Activated CD4-positive, alpha-beta T cell treated with anti-CD3 and anti-CD28 coated beads, Interleukin-2, amount 10 ng/mL, durations not matched to agents 7 days and 5 days (primary cell): ENCODE measurements at regions not wholly inside any gene's neighbourhood (a gene's known extent, or its start where the extent isn't known, plus 50 kb on each side); places are given as distances from the start of the nearest gene placed in this dataset.

ENCODE experiments used
- CTCF ChIA-PET: fragments of 350-600 bp; sonication (Branson Sonifier 250); formaldehyde crosslinking; loops from one replicate; lab custom pipeline; 2021; ENCODE audit warnings: antibody characterized with exemption; lab: Charles Lee
- POLR2A ChIA-PET: fragments of 350-600 bp; sonication (Branson Sonifier 250); formaldehyde crosslinking; loops from one replicate; lab custom pipeline; 2021; ENCODE audit warnings: antibody characterized with exemption; lab: Charles Lee
- DNase-seq: peaks from one replicate; pipeline ENCODE4 v3.0.0-alpha.2; 2020
- H3K27ac Mint-ChIP-seq: one replicate; pipeline ENCODE4 v1.8.0; 2021; ENCODE audit warnings: mild to moderate bottlenecking, moderate library complexity, mixed read lengths
- H3K27me3 Mint-ChIP-seq: one replicate; pipeline ENCODE4 v1.8.0; 2021; ENCODE audit warnings: mixed read lengths
- H3K36me3 Mint-ChIP-seq: one replicate; pipeline ENCODE4 v1.8.0; 2021; ENCODE audit warnings: low read depth, mixed read lengths
- H3K4me1 Mint-ChIP-seq: one replicate; pipeline ENCODE4 v1.8.0; 2021; ENCODE audit warnings: mixed read lengths
- H3K4me3 Mint-ChIP-seq: one replicate; pipeline ENCODE4 v1.8.0; 2021; ENCODE audit warnings: mild to moderate bottlenecking, moderate library complexity, mixed read lengths
- H3K9me3 Mint-ChIP-seq: one replicate; pipeline ENCODE4 v1.8.0; 2021; ENCODE audit warnings: mixed read lengths

DNA sequence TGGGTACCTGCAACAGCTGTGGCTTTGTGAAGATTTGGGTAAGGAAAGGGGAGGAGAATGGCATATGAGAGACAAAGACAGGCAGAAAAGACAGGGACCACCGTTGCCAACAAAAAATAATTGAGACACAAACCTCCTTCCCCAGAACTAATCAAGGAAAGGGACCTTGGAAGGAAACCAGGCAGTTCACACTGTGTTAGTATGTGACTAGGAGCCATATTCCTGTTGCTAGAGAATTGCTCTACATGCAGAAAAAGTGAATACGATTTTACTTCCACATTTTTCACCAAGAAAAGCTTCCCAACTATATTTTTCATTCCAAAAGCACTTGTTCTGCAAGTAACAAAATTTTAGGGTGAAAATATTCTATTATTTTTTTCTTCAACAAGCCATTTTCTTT, 393.7 kb upstream of the ADAMTS9 start:
- DNase-seq, result no peak
- Mint-ChIP-seq H3K36me3 (no peaks in the 10 kb centered on the region), H3K27ac (no peak overlapping the region), H3K4me3 (no peak overlapping the region), H3K4me1 (no peaks in the 10 kb centered on the region), H3K9me3 (no peaks in the 10 kb centered on the region), H3K27me3 (no peaks in the 10 kb centered on the region)
- POLR2A ChIA-PET, result no interaction called here
- CTCF ChIA-PET, result no interaction called here

DNA sequence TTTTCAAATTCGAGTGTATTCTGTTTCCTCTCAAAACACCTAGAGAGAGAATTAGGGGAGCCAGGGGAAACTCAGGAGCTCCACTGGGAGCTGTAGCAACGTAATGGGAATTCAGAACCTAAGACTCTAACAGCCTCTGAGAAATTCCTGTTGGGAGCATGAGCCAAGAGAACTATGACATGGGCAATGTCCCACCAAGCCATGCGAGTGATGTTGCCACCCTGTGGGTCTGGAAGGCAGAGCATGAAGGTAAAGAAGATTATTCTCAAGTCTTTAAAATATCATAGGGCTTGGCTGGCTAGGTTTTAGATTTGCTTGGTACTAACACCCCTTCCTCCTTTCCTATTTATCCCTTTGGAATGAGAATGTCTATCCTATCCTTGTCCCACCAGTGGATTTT, 392.6 kb upstream of the ADAMTS9 start:
- no peaks in the 10 kb centered on the region for H3K9me3 Mint-ChIP-seq
- H3K4me3 Mint-ChIP-seq, result no peak overlapping the region
- H3K27me3 Mint-ChIP-seq, result no peaks in the 10 kb centered on the region
- CTCF ChIA-PET, result no interaction called here
- DNase-seq, result no peak
- H3K36me3 Mint-ChIP-seq, result no peaks in the 10 kb centered on the region
- no peak overlapping the region for H3K27ac Mint-ChIP-seq
- H3K4me1 Mint-ChIP-seq, result no peaks in the 10 kb centered on the region
- POLR2A ChIA-PET, result no interaction called here

DNA sequence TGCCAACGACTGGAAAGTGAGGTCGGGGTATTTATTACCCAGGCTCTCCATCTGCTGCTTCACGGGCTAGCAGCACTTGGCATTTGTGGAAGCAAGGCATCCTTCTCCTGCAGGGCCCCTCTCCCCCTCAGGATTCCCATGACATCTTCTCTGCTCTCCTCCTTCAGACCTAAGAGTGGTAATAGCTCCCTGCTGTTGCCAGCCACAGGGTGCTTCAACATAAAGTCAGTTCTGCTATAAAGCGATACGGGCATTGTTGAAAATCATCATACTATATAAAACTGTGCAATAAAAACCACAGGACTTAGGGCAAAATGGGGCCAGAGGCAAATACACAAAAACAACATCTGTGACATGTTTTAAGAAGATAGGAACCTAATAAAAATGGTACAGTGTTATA, 391.8 kb upstream of the ADAMTS9 start:
- ChIA-PET POLR2A (no interaction called here), CTCF (no interaction called here)
- no peaks in the 10 kb centered on the region for H3K36me3 Mint-ChIP-seq
- no peaks in the 10 kb centered on the region for H3K4me1 Mint-ChIP-seq
- H3K9me3 Mint-ChIP-seq, result no peaks in the 10 kb centered on the region
- no peaks in the 10 kb centered on the region for H3K27me3 Mint-ChIP-seq
- H3K4me3 Mint-ChIP-seq, result no peak overlapping the region
- DNase-seq, result no peak
- H3K27ac Mint-ChIP-seq, result no peak overlapping the region

DNA sequence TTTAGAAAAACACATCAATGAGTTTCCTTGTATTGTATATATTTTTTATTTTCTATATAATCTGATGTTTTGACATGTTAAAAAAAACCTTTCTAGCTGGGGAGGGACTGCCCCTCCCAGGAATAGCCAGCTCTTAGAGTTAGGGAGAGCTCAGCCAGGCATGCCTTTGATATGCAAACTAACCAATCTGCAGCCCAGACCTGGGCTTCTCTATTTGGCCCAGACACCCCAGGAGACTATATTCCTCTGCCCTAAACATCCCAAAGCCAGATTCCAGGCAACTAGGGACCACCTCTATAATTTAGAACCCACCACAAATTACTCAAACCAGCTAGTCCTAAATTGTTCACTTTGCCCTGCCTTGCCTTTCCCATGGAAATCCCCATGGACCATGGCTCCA, 390.9 kb upstream of the ADAMTS9 start:
- POLR2A ChIA-PET, result no interaction called here
- no peaks in the 10 kb centered on the region for H3K36me3 Mint-ChIP-seq
- no peaks in the 10 kb centered on the region for H3K4me1 Mint-ChIP-seq
- no peak for DNase-seq
- no peaks in the 10 kb centered on the region for H3K9me3 Mint-ChIP-seq
- no peaks in the 10 kb centered on the region for H3K27me3 Mint-ChIP-seq
- no peak overlapping the region for H3K27ac Mint-ChIP-seq
- H3K4me3 Mint-ChIP-seq, result no peak overlapping the region
- CTCF ChIA-PET, result no interaction called here

DNA sequence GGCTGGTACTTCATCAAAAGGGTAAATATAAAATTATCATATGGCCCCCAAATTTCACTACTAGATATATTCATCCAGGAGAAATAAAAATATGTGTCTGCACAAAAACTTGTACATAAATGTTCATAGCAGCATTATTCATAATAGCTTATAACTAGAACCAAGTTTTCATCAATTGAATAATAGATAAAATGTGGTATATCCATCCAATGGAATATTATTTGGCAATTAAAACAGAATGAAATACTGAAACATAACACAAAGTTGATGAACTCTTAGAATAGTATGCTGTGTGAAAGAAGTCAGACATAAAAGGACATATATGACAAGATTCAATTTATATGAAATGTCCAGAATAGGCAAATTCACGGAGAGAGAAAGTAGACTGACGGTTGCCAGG, 389.3 kb upstream of the ADAMTS9 start:
- CTCF ChIA-PET, result no interaction called here
- H3K9me3 Mint-ChIP-seq, result no peaks in the 10 kb centered on the region
- H3K36me3 Mint-ChIP-seq, result no peaks in the 10 kb centered on the region
- H3K4me3 Mint-ChIP-seq, result no peak overlapping the region
- DNase-seq, result no peak
- no peaks in the 10 kb centered on the region for H3K4me1 Mint-ChIP-seq
- H3K27me3 Mint-ChIP-seq, result no peaks in the 10 kb centered on the region
- POLR2A ChIA-PET, result no interaction called here
- no peak overlapping the region for H3K27ac Mint-ChIP-seq

DNA sequence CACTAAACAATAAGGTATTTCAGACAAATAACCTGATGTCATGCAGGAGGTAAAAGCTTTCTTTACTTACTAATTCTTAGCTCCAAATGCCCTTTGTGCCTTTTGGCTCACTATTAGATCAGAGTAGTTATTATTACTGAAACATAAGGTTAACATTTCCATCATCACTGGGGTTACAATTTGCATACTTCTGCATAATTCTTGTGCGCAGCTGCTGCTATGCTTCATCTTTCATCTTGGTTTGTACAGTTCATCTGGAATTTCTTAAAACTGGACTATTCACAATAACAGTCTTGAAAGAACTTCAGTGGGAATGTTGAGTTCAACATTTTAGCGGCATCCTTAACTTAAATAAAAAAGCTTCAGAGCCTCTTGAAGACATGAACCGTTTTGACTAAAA, 383.2 kb upstream of the ADAMTS9 start:
- Mint-ChIP-seq H3K4me3 (no peak overlapping the region), H3K9me3 (peaks cover 9% of the 10 kb centered on the region), H3K27ac (no peak overlapping the region), H3K27me3 (no peaks in the 10 kb centered on the region), H3K36me3 (no peaks in the 10 kb centered on the region), H3K4me1 (no peaks in the 10 kb centered on the region)
- ChIA-PET POLR2A (no interaction called here), CTCF (interaction anchor here (1.1 kb wide), 1 partner anchor 12 kb away, joined by 3 read pairs; no protein-coding TSS in a partner anchor)
- no peak for DNase-seq

DNA sequence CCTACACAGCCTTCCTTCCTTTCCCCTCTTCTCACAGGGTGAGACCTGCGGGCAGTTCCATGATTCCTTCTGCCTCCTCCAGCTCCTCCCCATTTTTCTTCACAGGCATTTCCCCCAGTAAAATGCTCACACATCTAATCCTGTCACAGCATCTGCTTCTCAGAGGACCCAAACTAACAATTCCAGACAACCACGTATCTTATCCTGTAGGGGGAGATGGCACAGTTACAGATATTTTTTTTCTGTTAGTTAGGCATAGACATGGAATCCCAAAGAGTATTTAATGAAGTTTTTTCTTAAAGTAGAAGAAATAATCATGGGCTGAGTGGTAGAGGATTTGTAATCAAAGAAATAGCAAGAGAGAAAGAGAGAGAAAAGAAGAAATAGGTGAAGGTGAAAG, 373.1 kb upstream of the ADAMTS9 start:
- ChIA-PET CTCF (no interaction called here), POLR2A (no interaction called here)
- H3K4me3 Mint-ChIP-seq, result no peak overlapping the region
- H3K9me3 Mint-ChIP-seq, result peaks cover 3% of the 10 kb centered on the region
- H3K27me3 Mint-ChIP-seq, result no peaks in the 10 kb centered on the region
- H3K27ac Mint-ChIP-seq, result no peak overlapping the region
- DNase-seq, result no peak
- H3K4me1 Mint-ChIP-seq, result no peaks in the 10 kb centered on the region
- H3K36me3 Mint-ChIP-seq, result no peaks in the 10 kb centered on the region

DNA sequence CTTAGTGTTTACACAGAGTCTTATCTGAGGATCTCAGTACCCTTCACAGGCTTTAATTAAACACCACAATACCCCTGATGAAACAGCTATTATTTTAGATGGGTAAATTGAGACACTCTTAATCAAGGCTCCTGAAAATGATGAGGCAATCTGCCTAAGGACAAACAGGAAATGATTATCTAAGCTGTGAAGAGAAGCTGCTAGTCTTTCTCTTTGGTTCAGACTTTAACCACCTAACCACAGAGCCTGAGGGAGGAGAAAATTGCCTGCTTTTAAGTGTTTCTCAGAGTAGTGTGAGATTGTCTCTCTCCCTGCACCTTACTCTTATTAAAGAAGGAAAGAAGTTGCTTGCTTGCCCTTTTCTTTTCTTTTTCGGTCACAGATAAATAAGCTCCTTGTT, 364.3 kb upstream of the ADAMTS9 start:
- Mint-ChIP-seq H3K27me3 (no peaks in the 10 kb centered on the region), H3K27ac (no peak overlapping the region)
- CTCF ChIA-PET, result interaction anchor here (0.6 to 1.5 kb wide), 2 partner anchors 17 to 80 kb away, joined by 3 read pairs; no protein-coding TSS in a partner anchor

DNA sequence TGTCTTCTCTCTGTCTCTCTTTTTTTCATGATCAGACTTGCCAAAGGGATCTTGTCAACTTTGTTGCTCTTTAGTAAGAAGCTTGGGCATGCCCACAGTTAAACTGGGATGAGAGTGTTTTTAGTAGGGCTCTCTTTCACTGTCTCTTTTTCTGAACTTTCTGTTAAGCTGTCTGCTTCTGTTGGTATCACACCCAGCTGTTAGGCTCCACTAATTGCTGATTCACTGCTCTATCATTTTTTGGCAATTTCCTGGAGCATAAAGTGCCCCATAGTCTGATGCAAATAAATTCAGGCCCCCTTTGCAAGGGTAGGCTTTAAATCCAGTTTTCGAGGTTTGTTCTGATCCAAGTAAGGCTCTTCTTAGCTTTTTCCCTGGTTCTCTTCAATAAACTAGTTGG, 360.4 kb upstream of the ADAMTS9 start:
- H3K9me3 Mint-ChIP-seq, result peaks cover 16% of the 10 kb centered on the region
- POLR2A ChIA-PET, result no interaction called here
- no peaks in the 10 kb centered on the region for H3K4me1 Mint-ChIP-seq
- DNase-seq, result no peak
- H3K36me3 Mint-ChIP-seq, result no peaks in the 10 kb centered on the region
- no peak overlapping the region for H3K4me3 Mint-ChIP-seq
- no peaks in the 10 kb centered on the region for H3K27me3 Mint-ChIP-seq
- no peak overlapping the region for H3K27ac Mint-ChIP-seq
- CTCF ChIA-PET, result no interaction called here

More for the DNA sequence above, 364.3 kb upstream of the ADAMTS9 start:
- no peak for DNase-seq
- Mint-ChIP-seq H3K4me1 (no peaks in the 10 kb centered on the region), H3K4me3 (no peak overlapping the region), H3K9me3 (peaks cover 19% of the 10 kb centered on the region), H3K36me3 (no peaks in the 10 kb centered on the region)
- POLR2A ChIA-PET, result no interaction called here

DNA sequence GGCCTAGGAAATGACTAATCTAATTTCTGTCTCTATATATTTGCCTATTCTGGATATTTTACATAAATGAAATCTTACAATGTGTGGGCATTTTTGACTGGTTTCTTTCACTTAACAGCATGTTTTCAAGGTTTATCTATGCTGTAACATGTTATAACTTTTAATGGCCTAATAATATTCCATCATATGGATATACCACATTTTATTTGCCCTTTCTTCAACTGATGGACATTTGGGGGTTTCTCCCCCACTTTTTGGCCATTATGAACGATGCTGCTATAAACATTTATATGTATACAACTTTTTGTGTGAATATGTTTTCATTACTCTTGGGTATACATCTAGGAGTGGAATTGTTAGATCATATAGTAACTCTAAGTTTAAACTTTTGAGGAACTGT, 357.3 kb upstream of the ADAMTS9 start:
- Mint-ChIP-seq H3K4me1 (no peaks in the 10 kb centered on the region), H3K27me3 (no peaks in the 10 kb centered on the region), H3K4me3 (no peak overlapping the region), H3K36me3 (no peaks in the 10 kb centered on the region), H3K9me3 (peaks cover 15% of the 10 kb centered on the region), H3K27ac (no peak overlapping the region)
- DNase-seq, result no peak
- ChIA-PET CTCF (no interaction called here), POLR2A (no interaction called here)

DNA sequence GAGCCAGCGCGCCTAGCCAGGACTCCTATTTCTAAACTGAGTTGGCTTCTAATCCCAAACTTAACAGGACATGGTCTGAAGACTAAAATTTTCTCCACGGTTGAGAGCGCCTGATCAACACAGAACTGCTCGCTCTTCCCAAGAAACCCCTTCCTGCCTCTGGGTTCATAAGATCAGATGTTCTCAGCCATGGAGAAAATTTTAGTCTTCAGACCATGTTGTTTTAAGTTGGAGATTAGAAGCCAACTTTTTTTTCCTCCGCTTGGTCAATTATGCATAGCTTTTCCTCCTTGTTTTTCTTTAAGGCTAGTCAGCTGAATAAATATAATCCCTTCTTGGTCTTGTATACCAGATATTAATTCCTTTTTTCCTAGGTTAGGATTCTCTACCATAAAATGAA, 356.6 kb upstream of the ADAMTS9 start:
- Mint-ChIP-seq H3K4me1 (no peaks in the 10 kb centered on the region), H3K9me3 (peaks cover 12% of the 10 kb centered on the region), H3K36me3 (no peaks in the 10 kb centered on the region), H3K27ac (no peak overlapping the region), H3K27me3 (no peaks in the 10 kb centered on the region), H3K4me3 (no peak overlapping the region)
- ChIA-PET CTCF (no interaction called here), POLR2A (no interaction called here)
- DNase-seq, result no peak

DNA sequence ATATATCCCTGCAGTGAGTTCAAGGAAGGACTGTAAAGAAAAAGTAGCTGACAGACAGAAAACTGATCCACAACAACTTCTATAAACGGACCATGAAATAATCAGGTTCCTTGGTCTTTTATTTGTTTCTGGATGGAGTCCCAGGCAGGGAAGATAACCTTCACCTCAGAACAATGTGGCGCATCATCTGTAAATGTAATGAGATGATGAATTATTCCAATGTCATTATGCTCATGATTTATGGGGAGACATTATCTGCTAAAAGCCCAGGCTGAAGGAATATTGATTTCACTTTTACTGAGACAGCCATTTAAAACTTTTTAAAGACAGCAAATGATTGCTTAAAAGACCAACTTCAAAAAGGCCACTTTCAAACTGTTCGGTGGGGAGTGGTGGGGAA, 354.9 kb upstream of the ADAMTS9 start:
- Mint-ChIP-seq H3K27ac (no peak overlapping the region), H3K4me3 (no peak overlapping the region), H3K9me3 (peaks cover 6% of the 10 kb centered on the region), H3K4me1 (no peaks in the 10 kb centered on the region), H3K36me3 (no peaks in the 10 kb centered on the region), H3K27me3 (no peaks in the 10 kb centered on the region)
- POLR2A ChIA-PET, result no interaction called here
- CTCF ChIA-PET, result no interaction called here
- no peak for DNase-seq

DNA sequence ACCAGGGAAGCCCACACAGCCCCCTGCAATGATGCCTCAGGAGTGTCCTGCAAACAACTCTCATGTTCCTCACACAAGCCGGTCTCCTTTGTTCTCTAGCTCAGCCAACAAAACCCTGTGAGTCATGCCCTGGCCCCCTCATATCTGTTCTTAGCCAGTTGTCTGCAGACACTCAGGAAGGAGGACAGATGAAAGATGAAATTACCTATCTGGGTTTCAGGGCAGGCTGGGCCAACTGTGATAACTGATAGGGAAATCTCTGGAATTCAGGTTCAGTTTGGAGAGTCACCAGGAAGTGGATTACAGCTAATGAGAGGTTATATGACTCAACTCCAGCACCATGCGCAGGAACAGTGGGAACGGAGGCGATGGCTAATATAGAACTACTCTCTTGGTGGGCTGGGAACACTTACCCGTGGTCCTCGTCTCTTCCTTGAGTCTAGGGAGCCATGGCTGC, 352.0 kb upstream of the ADAMTS9 start:
- no peaks in the 10 kb centered on the region for H3K9me3 Mint-ChIP-seq
- ChIA-PET POLR2A (no interaction called here), CTCF (no interaction called here)
- H3K27ac Mint-ChIP-seq, result no peak overlapping the region
- no peak overlapping the region for H3K4me3 Mint-ChIP-seq
- DNase-seq, result no peak
- H3K27me3 Mint-ChIP-seq, result no peaks in the 10 kb centered on the region
- H3K4me1 Mint-ChIP-seq, result no peaks in the 10 kb centered on the region
- no peaks in the 10 kb centered on the region for H3K36me3 Mint-ChIP-seq

DNA sequence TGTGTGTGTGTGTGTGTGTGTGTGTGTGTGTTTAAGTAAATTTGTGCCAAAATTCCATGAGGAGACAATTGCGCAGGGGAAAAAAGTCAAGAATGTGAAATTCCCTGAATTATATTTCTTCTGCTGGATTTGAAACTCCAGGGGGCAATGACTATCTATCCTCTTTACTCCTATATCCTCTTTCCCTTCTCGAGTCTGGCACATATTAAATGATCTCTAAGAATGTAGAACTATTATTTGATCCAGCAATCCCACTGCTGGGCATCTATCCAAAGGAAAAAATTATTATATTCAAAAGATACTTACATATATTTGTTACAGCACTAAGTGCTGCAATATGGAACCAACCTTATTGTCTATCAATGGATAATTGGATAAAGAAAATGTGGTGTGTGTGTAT, 350.1 kb upstream of the ADAMTS9 start:
- no peaks in the 10 kb centered on the region for H3K36me3 Mint-ChIP-seq
- no peaks in the 10 kb centered on the region for H3K4me1 Mint-ChIP-seq
- H3K4me3 Mint-ChIP-seq, result no peak overlapping the region
- H3K27ac Mint-ChIP-seq, result no peak overlapping the region
- H3K9me3 Mint-ChIP-seq, result no peaks in the 10 kb centered on the region
- ChIA-PET POLR2A (no interaction called here), CTCF (no interaction called here)
- no peak for DNase-seq
- no peaks in the 10 kb centered on the region for H3K27me3 Mint-ChIP-seq
